Stomach (tissue), 8 donors: ENCODE measurements at regions not wholly inside any gene's neighbourhood (a gene's known extent, or its start where the extent isn't known, plus 50 kb on each side); places are given as distances from the start of the nearest gene placed in this dataset.

ENCODE experiments used
- DNase-seq, 2 donors: peaks; one replicate each; pipeline versions ENCODE4 v3.0.0 to v3.0.0-alpha.2; 2013 to 2019
- H3K27ac ChIP-seq, 5 donors: fragments of 200-600 bp in 4 of 5; sonication (generic) in 4 of 5; one replicate each; pipeline ENCODE4 v1.5.1; 2013 to 2019; ENCODE audit warnings: mild to moderate bottlenecking in 1 of 5, moderate library complexity in 1 of 5
- H3K27me3 ChIP-seq, 3 donors: fragments of 200-600 bp; sonication (generic); one replicate each; pipeline ENCODE4 v1.5.1; 2017 to 2019; ENCODE audit warnings: mixed run types in 1 of 3
- H3K36me3 ChIP-seq, 4 donors: fragments of 200-600 bp; sonication (generic); 1 replicate in 3 of 4; 2 replicates in 1 of 4; pipeline ENCODE4 v1.5.1; 2016 to 2019
- H3K4me1 ChIP-seq, 4 donors: fragments of 200-600 bp; sonication (generic); one replicate each; pipeline ENCODE4 v1.5.1; 2016 to 2019
- H3K4me3 ChIP-seq, 4 donors: fragments of 200-600 bp; sonication (generic) in 3 of 4; one replicate each; pipeline ENCODE4 v1.5.1; 2016 to 2019; ENCODE audit warnings: mild to moderate bottlenecking in 1 of 4
- H3K9me3 ChIP-seq, 4 donors: fragments of 200-600 bp; sonication (generic); one replicate each; pipeline ENCODE4 v1.5.1; 2016 to 2019
- CTCF ChIP-seq, 7 experiments: fragments of 450-650 bp in 4 of 7; fragments of 200-600 bp in 3 of 7; sonication (generic) in 3 of 7; IDR thresholded peaks; one replicate each; pipeline ENCODE4 v1.5.1; 2016 to 2019; ENCODE audit warnings: antibody characterized with exemption in 7 of 7, control low read depth in 2 of 7, mild to moderate bottlenecking in 1 of 7
- EP300 ChIP-seq: sonication (generic); formaldehyde crosslinking; IDR thresholded peaks from one replicate; pipeline ENCODE4 v1.6.1; 2017; ENCODE audit warnings: antibody characterized with exemption
- POLR2A ChIP-seq, 4 donors: fragments of 450-650 bp; IDR thresholded peaks; one replicate each; pipeline ENCODE4 v1.6.1; 2016; ENCODE audit warnings: antibody characterized with exemption in 4 of 4, control low read depth in 2 of 4, mild to moderate bottlenecking in 1 of 4, moderate library complexity in 1 of 4
- POLR2AphosphoS5 ChIP-seq, 3 donors: sonication (generic); formaldehyde crosslinking; IDR thresholded peaks; one replicate each; pipeline ENCODE4 v1.6.1; 2016; ENCODE audit warnings: antibody characterized with exemption in 3 of 3
- WGBS, 5 donors: extraction: QIAGEN DNeasy Blood & Tissue Kit in 3 of 5; methylation state at CpG; one replicate each; pipeline versions ENCODE4 v1.1.5 to v1.1.7; 2013 to 2018; 5-methylcytosine and 5-hydroxymethylcytosine counted together
- intact Hi-C: fragments of 100-400 bp; cut with DNase I; formaldehyde crosslinking; loops from one replicate; pipeline ENCODE4 v1.15.1; 2023; ENCODE audit warnings: low total_unique reads
- donor health status: healthy with polysubstance abuse.
- donor health status: Bipolar disorder and iron deficiency.
- donor health status: healthy.

- no peaks in the 10 kb centered on the region for H3K27me3 ChIP-seq
- no peak overlapping the region for H3K27ac ChIP-seq
- DNase-seq = peak in 1 of 2 donors; percentile 18
- intact Hi-C loops = no loop called here
- H3K4me3 ChIP-seq = no peak overlapping the region
- no peak for TF ChIP-seq EP300
- no peak for TF ChIP-seq POLR2A (IDR thresholded peaks at IDR 0.05)
- TF ChIP-seq CTCF (IDR thresholded peaks at IDR 0.05) = no peak
- TF ChIP-seq POLR2AphosphoS5 (IDR thresholded peaks at IDR 0.05) = no peak
- no peaks in the 10 kb centered on the region for H3K4me1 ChIP-seq
- 74 to 83% (median 81%) methylated on average over 3 of the region's 3 CpGs for WGBS, 5 donors
- H3K36me3 ChIP-seq = no peaks in the 10 kb centered on the region
- no peaks in the 10 kb centered on the region for H3K9me3 ChIP-seq
These were observed 134.7 kb downstream of the SOX9 start for GRCh38 chr17:72255481-72255880.

DNA sequence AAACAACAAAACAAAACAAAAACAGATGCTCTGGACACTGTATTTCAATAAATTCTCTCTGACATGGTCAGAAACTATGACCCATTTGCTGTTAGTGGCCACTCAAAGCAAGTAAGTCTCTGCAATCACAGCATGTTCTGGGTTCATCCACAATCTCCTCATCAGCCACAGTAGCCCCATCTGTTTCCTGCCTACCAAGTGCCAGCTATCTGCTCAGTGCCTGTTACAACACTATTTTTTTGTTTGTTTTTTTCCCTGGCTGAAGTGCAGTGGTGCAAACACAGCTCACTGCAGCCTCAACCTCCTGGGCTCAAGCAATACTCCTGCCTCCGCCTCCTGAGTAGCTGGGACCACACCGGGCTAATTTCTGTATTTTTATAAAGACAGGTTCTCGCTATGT lies 137.9 kb downstream of the SOX9 start:
- Histone ChIP-seq H3K4me3 (no peak overlapping the region), H3K36me3 (no peaks in the 10 kb centered on the region), H3K27ac (no peak overlapping the region), H3K9me3 (peaks cover 0 to 3% (median 0%) of the 10 kb centered on the region in 4 donors), H3K4me1 (no peaks in the 10 kb centered on the region), H3K27me3 (no peaks in the 10 kb centered on the region)
- intact Hi-C loops = no loop called here
- TF ChIP-seq EP300 (no peak), POLR2AphosphoS5 (IDR thresholded peaks at IDR 0.05) (no peak), CTCF (IDR thresholded peaks at IDR 0.05) (no peak), POLR2A (IDR thresholded peaks at IDR 0.05) (no peak)
- WGBS, 5 donors = 85 to 99% (median 94%) methylated on average over 3 of the region's 3 CpGs
- no peak for DNase-seq

GRCh38 chr17:72259922-72260321 lies 139.1 kb downstream of the SOX9 start:
- Histone ChIP-seq H3K27ac (no peak overlapping the region), H3K4me3 (no peak overlapping the region), H3K4me1 (no peaks in the 10 kb centered on the region), H3K27me3 (no peaks in the 10 kb centered on the region), H3K9me3 (peaks cover 0 to 3% (median 0%) of the 10 kb centered on the region in 4 donors), H3K36me3 (no peaks in the 10 kb centered on the region)
- no peak for TF ChIP-seq POLR2A (IDR thresholded peaks at IDR 0.05)
- TF ChIP-seq POLR2AphosphoS5 (IDR thresholded peaks at IDR 0.05) = no peak
- no peak for TF ChIP-seq EP300
- no peak for DNase-seq
- intact Hi-C loops = no loop called here
- 50 to 65% (median 57%) methylated on average over 6 of the region's 6 CpGs for WGBS, 5 donors

GRCh38 chr17:72262766-72263165 lies 141.9 kb downstream of the SOX9 start:
- DNase-seq = no peak
- peaks cover 0 to 9% (median 0%) of the 10 kb centered on the region in 3 donors for H3K27me3 ChIP-seq
- TF ChIP-seq CTCF (IDR thresholded peaks at IDR 0.05) (no peak), POLR2AphosphoS5 (IDR thresholded peaks at IDR 0.05) (no peak), POLR2A (IDR thresholded peaks at IDR 0.05) (no peak), EP300 (no peak)
- no peaks in the 10 kb centered on the region for H3K4me1 ChIP-seq
- H3K4me3 ChIP-seq = no peak overlapping the region
- no peaks in the 10 kb centered on the region for H3K36me3 ChIP-seq
- peaks cover 0 to 3% (median 0%) of the 10 kb centered on the region in 4 donors for H3K9me3 ChIP-seq
- intact Hi-C loops = no loop called here
- H3K27ac ChIP-seq = no peak overlapping the region

DNA sequence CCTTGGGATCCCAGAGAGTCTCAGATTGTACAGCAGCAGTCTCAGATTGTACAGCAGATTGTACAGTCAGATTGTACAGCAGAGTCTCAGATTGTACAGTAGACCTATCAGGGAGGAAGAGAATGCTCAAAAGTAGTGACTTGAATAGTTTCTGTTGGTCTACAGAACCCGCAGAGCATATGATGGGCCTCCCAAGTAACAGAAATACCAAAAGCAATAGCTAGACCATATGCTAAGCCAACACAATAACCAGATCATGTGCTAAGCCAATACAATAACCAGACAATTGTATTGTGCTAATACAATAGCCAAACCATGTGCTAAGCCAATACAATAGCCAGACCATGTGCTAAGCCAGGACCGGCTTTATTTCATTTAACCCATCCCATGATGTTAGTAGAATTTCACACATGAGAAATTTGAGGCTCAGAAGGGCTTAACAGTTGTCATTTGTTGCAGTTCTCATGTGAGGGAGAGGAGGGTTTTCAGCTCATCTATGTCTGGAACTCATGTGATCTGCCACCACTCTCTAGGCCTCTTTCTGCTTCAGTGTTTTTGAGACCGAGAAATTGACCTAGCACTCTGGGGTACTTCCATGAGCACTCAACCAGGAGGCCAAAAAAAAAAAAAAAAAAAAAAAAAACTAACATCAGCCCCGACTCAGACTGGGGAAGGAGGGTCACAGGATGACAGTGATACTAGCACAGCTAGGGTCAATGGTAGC lies 144.0 kb downstream of the SOX9 start:
- Histone ChIP-seq H3K4me3 (no peak overlapping the region), H3K9me3 (peaks cover 0 to 3% (median 0%) of the 10 kb centered on the region in 4 donors), H3K27ac (no peak overlapping the region), H3K4me1 (no peaks in the 10 kb centered on the region), H3K36me3 (no peaks in the 10 kb centered on the region), H3K27me3 (peaks cover 0 to 9% (median 0%) of the 10 kb centered on the region in 3 donors)
- intact Hi-C loops = no loop called here
- DNase-seq = no peak
- TF ChIP-seq POLR2AphosphoS5 (IDR thresholded peaks at IDR 0.05) (no peak), POLR2A (IDR thresholded peaks at IDR 0.05) (no peak), CTCF (IDR thresholded peaks at IDR 0.05) (no peak), EP300 (no peak)
- 84 to 95% (median 91%) methylated on average over 4 of the region's 4 CpGs for WGBS, 5 donors
